ENCODE measurements at regions not wholly inside any gene's neighbourhood (a gene's known extent, or its start where the extent isn't known, plus 50 kb on each side); places are given as distances from the start of the nearest gene placed in this dataset.
A peak's percentile ranks its signal among the peaks of the same experiment; 100 is the strongest.
"Not testable (repeated sequence)": the region's sequence is repeated elsewhere in the genome, so short reads cannot be mapped to it uniquely, and the experiment has no call there.

DNA sequence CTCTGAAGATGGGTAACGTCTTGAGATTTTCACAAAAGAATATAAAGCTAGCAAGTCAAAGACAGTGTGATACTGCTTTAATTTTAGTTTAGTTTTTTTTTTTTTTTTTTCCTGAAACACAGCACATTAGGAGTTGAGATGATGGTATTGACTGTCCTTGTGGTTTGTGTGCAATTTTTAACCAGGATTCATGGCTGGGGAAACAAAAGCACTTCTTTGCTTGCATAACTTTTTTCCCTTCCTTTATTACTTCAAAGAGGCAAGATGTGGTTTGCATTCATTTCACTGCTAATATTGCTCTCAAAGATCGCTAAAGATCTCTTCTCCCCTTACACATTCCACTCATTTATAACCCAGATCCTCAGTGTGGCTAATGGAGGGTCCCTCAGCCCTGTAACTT, 157.1 kb upstream of the PZP start:
- DNase-seq (no peak), ATAC-seq (ENCODE audit: low read depth in 2 of 2) (no peak)

DNA sequence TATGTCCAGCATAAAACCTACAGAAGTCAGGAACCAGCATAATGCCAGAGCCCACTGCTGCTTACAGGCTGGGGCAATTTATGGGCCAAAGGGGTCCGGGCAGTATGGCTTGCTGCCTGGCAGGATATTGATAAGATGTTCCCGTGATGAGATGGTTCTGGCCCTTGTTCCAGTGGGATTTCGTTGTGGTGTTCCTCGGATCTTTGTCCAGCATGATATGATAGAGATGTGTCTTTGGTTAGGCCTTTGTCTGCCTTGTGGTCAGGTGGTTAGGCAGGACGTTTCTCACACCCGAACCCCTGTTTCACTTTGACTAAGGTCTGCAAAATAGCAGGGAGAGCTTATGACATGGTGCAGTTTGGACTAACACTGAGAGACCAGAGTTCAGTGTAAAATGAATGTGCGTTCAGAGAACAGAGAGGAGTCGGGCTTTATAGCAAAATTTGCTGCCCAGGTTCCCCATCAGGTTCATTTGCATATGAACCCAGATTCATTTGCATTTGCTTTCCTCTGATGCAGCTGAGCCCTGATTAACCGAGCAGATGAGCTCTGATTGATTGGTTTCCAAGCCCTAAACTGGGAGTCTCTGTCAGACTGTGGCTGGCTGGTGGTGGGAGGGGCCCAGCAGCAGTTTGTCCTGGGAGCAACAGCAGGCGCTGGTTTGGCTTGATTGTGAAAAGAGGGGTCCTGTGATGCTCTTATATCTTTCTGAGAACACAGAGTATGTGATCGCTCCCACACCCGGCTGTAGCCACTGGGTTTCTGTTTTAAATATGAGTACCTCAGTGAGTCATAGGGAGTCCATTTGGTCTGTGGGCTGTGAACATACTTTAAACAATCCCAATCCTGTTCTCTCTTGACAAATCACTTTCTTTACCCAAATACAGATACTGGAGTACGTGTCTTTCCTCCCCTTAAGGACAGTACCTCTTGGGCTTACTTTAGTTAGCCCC, 156.3 kb upstream of the PZP start:
- H3K9me3 Mint-ChIP-seq = no peaks in the 10 kb centered on the region
- no peaks in the 10 kb centered on the region for H3K36me3 Mint-ChIP-seq
- DNase-seq (peak; percentile 7), ATAC-seq (ENCODE audit: low read depth in 2 of 2) (peak; percentile 89 to 94)
- H3K4me1 Mint-ChIP-seq = peaks cover 14 to 18% (median 17%) of the 10 kb centered on the region in 3 donors
- H3K27me3 Mint-ChIP-seq = peaks cover 6 to 11% (median 7%) of the 10 kb centered on the region in 3 donors
- H3K27ac Mint-ChIP-seq = peak overlapping the region in 3 of 6 donors; percentile 12 to 47 (median 33)
- peak overlapping the region in 4 of 8 donors; percentile 2 to 71 (median 54) for H3K4me3 Mint-ChIP-seq

More for the DNA sequence above, 157.1 kb upstream of the PZP start:
- Mint-ChIP-seq H3K4me1 (peaks cover 14 to 18% (median 17%) of the 10 kb centered on the region in 3 donors), H3K4me3 (no peak overlapping the region), H3K27ac (peak overlapping the region in 2 of 6 donors; percentile 33 to 47), H3K27me3 (peaks cover 6 to 11% (median 7%) of the 10 kb centered on the region in 3 donors), H3K9me3 (no peaks in the 10 kb centered on the region), H3K36me3 (no peaks in the 10 kb centered on the region)

DNA sequence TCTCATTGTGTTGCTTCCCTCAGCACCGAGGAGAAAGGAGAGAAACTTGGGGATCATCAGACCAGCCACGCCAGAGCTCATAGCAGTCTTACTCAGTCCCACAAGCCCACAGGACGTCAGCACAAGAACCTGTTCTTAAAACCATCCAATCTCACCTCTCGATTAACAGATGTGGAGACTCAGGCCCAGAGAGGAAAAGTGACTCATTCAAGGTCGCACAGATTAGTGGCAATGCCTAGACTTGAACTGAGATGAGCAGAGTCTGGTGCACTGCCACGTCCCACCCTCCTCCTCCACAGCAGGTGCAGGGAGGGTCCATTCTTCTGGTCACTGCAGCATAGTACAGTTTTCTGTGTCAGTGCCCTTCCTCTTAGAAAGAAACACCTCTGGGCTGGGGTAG, 154.9 kb upstream of the PZP start:
- no peaks in the 10 kb centered on the region for H3K9me3 Mint-ChIP-seq
- DNase-seq = no peak
- H3K4me1 Mint-ChIP-seq = peaks cover 14 to 18% (median 17%) of the 10 kb centered on the region in 3 donors
- H3K27me3 Mint-ChIP-seq = peaks cover 6 to 11% (median 7%) of the 10 kb centered on the region in 3 donors
- no peaks in the 10 kb centered on the region for H3K36me3 Mint-ChIP-seq
- no peak overlapping the region for H3K4me3 Mint-ChIP-seq
- no peak for ATAC-seq (ENCODE audit: low read depth in 2 of 2)
- no peak overlapping the region for H3K27ac Mint-ChIP-seq

- H3K36me3 Mint-ChIP-seq = no peaks in the 10 kb centered on the region
- H3K27me3 Mint-ChIP-seq = peaks cover 6 to 11% (median 7%) of the 10 kb centered on the region in 3 donors
- peak overlapping the region in 1 of 6 donors; percentile 79 for H3K27ac Mint-ChIP-seq
- H3K4me1 Mint-ChIP-seq = peaks cover 14 to 18% (median 17%) of the 10 kb centered on the region in 3 donors
- no peak for ATAC-seq (ENCODE audit: low read depth in 2 of 2)
- H3K4me3 Mint-ChIP-seq = no peak overlapping the region
- H3K9me3 Mint-ChIP-seq = no peaks in the 10 kb centered on the region
- DNase-seq = no peak
These were observed 153.7 kb upstream of the PZP start for GRCh38 chr12:9361879-9362326.

DNA sequence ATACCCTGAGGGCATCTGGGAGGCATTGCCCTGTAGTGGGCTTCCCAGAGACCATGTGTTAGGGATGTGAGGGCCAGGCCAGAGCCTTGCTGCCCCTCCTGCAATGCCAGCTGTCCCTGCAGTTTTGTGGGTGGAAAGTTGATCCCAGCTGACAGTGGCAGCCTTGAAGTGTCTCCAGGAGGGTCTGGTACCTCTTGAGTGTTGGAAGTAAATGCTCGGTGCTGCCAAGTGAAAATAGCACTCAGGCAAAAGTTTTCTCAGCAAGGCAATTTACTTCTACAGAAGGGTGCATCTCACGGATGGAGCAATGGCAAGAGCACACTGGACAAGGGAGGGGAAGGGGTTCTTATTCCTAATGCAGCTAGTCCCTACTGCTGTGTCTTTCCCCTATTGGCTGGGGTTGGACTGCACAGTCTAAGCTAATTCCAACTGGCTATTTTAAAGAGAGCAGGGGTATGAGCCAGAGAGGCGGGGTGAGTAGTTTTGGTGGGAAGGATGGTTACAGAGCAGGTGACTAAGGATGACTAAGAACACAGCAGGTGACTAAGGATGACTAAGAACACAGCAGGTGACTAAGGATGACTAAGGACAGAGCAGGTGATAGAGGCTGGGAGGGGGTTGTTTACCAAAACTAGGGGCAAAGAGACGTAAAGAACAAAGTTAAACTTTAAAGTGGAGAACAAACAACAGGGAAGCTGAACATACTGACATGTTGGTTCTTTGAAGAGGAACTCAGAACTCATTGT, 146.0 kb upstream of the PZP start:
- peaks cover 13 to 20% of the 10 kb centered on the region in 2 donors for H3K36me3 Mint-ChIP-seq
- ATAC-seq (ENCODE audit: low read depth in 2 of 2); H3K27ac Mint-ChIP-seq; DNase-seq; H3K4me3 Mint-ChIP-seq; H3K4me1 Mint-ChIP-seq; H3K27me3 Mint-ChIP-seq: not testable (repeated sequence)
- peaks cover 9 to 43% (median 30%) of the 10 kb centered on the region in 7 donors for H3K9me3 Mint-ChIP-seq

DNA sequence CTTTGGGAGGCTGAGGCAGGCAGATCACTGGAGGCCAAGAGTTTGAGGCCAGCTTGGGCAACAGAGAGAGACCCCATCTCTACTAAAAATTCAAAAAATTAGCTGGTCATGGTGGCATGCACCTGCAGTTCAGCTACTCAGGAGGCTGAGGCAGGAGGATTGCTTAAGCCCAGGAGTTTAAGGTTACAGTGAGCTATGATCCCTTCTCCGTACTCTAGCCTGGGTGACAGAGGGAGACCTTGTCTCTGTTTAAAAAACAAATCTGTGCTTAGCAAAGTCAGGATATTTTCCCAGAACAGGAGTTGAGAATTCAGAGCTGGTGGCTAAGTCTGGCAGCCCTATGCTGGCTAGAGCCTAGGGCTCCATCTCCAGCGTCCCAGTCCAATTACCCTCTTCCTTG, 142.9 kb upstream of the PZP start:
- peaks cover 13 to 20% of the 10 kb centered on the region in 2 donors for H3K36me3 Mint-ChIP-seq
- peaks cover 0 to 4% (median 0%) of the 10 kb centered on the region in 3 donors for H3K27me3 Mint-ChIP-seq
- H3K4me1 Mint-ChIP-seq = no peaks in the 10 kb centered on the region
- no peak overlapping the region for H3K4me3 Mint-ChIP-seq
- ATAC-seq (ENCODE audit: low read depth in 2 of 2) (no peak), DNase-seq (no peak)
- H3K9me3 Mint-ChIP-seq = peaks cover 9 to 38% (median 30%) of the 10 kb centered on the region in 7 donors
- no peak overlapping the region for H3K27ac Mint-ChIP-seq

DNA sequence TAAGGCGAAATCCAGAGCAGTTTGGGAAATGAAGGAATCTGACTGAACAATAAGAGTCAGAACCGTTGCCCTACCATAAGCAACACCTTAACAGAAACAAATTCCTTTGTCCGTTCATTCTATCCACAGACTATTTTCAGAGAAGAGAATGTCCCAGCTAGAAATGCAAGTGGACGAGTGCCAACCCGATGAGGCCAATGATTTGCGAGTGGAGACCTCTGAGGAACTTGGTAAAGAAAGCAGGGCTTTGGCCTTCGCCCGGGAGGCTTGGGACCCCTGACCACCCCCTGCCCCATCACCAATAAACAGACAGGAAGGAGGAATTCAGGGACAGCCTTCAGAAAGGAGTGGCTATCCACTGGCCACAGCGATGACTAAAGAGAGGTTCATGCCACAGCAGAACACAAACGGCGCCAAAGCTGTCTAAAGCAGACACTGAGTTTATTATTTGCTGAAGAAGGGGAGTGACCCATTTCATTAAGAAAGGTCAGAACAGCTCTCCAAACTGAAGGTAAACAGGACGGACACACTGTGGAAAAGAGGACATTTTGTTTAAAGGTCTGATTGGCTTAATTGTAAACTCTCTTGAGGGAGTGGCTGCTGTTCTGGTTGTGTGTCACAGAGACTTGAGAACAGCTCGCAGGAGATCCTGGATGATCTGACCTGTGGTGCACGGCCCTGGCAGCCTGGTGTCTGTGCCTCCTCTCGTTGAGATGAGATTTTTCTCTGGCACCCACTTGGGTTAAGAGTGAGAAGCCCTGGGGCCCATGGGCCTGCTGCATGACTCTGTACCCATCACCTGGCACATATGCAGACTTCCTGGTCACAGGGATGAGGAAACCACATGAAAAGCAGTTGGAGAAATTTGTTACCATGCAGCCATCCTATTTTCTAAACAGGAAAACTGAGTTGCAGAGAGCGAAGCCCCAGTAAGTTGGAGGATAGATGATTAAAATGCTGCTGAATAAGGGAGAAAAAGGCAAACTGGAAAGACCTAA, 142.0 kb upstream of the PZP start:
- peaks cover 13 to 20% of the 10 kb centered on the region in 2 donors for H3K36me3 Mint-ChIP-seq
- peaks cover 9 to 33% (median 28%) of the 10 kb centered on the region in 7 donors for H3K9me3 Mint-ChIP-seq
- H3K27ac Mint-ChIP-seq = peak overlapping the region in 1 of 6 donors; percentile 19
- no peak for DNase-seq
- ATAC-seq (ENCODE audit: low read depth in 2 of 2) = no peak
- H3K4me1 Mint-ChIP-seq = no peaks in the 10 kb centered on the region
- H3K4me3 Mint-ChIP-seq = no peak overlapping the region
- H3K27me3 Mint-ChIP-seq = peaks cover 0 to 4% (median 0%) of the 10 kb centered on the region in 3 donors

GRCh38 chr12:9348906-9349518, 140.8 kb upstream of the PZP start:
- no peak overlapping the region for H3K4me3 Mint-ChIP-seq
- DNase-seq = no peak
- peaks cover 13 to 14% of the 10 kb centered on the region in 2 donors for H3K36me3 Mint-ChIP-seq
- peaks cover 0 to 4% (median 0%) of the 10 kb centered on the region in 3 donors for H3K27me3 Mint-ChIP-seq
- H3K4me1 Mint-ChIP-seq = no peaks in the 10 kb centered on the region
- no peak for ATAC-seq (ENCODE audit: low read depth in 2 of 2)
- peaks cover 5 to 23% (median 16%) of the 10 kb centered on the region in 7 donors for H3K9me3 Mint-ChIP-seq
- H3K27ac Mint-ChIP-seq = peak overlapping the region in 1 of 6 donors; percentile 61

DNA sequence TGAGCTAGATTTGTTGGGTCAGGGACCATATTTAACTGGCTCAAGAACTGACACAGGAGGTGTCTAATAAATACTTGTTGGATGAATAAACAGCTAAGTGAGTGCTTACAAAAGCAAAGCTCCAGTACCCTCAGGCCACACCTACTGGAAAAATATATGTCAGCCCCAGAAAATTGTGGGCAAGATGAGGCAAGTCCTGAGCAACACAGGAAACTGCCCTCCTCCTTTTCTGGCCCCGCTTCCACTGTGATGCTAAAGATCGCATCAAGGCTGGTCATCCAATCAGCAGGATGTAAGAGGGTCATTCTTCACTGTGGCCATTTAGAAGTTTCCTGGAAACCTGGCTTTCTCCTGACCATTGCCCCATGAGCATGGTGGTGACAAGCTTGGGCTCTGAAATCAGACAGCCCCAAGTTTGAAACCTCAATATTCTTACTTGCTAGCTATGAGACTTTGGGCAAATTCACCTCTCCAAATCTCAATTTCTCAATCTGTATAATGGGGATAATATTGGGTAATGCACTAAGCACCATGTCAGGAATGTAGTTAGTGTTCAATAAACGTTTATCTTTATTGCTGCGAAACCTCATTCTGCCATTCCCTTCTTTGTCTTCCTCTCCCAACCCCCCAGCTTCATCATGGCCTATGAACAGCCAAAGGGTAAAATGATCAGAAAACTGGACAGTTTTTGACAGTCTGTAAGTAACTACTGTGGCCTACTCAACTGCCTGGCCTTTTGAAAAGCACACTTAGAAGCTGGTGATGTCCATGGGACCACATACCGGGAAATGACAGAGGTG, 139.3 kb upstream of the PZP start:
- no peaks in the 10 kb centered on the region for H3K4me1 Mint-ChIP-seq
- ATAC-seq (ENCODE audit: low read depth in 2 of 2) = no peak
- no peak overlapping the region for H3K4me3 Mint-ChIP-seq
- no peak for DNase-seq
- peaks cover 0 to 4% (median 0%) of the 10 kb centered on the region in 3 donors for H3K27me3 Mint-ChIP-seq
- peaks cover 7 to 8% of the 10 kb centered on the region in 2 donors for H3K36me3 Mint-ChIP-seq
- H3K9me3 Mint-ChIP-seq = peaks cover 4 to 11% (median 6%) of the 10 kb centered on the region in 7 donors
- H3K27ac Mint-ChIP-seq = peak overlapping the region in 1 of 6 donors; percentile 46

DNA sequence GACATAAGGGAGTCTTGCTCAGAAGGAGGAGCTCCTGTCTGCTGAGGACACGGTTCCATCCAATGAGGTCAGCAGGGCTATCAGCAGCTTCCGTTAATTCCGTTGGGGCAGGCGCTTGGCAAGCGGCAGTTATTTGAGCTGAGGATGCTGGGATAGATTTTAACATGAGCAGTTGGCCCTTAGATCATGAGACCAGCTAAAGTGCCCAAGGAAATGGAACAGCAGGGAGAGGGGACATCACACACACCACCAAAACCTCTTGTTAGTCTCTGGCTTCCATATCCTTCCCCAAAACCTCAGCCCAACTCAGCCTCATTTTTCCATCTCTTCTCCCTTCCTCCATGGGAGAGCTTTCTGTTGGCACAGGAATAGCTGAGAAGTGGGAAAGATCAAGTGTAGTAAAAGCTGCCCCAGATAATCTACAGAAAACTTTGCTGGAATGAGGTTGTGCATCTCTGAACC, 138.7 kb upstream of the PZP start:
- H3K4me3 Mint-ChIP-seq = peak overlapping the region in 1 of 8 donors; percentile 64
- peak overlapping the region in 1 of 6 donors; percentile 46 for H3K27ac Mint-ChIP-seq
- ATAC-seq (ENCODE audit: low read depth in 2 of 2) (no peak), DNase-seq (no peak)
- no peaks in the 10 kb centered on the region for H3K4me1 Mint-ChIP-seq
- peaks cover 1 to 2% of the 10 kb centered on the region in 2 donors for H3K36me3 Mint-ChIP-seq
- H3K27me3 Mint-ChIP-seq = peaks cover 0 to 4% (median 0%) of the 10 kb centered on the region in 3 donors
- peaks cover 0 to 5% (median 2%) of the 10 kb centered on the region in 7 donors for H3K9me3 Mint-ChIP-seq

DNA sequence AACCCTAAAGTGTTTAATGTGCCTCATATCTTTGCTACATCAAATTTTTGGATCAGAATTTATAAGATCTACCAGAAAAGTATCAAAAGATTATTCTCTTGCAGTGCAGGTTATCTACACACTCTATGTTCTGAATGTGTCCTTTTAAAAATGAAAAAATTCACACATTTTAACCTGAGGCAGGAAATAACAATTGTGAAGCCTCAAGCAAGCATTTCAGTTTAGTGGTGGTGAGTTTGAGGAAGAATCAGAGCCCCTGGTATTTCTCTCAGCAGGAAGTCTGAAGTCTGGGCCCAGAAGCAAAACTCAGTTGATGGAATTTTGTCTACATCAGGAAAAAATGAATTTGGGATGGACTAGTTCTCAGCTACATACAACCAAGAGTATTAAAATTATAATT, 137.0 kb upstream of the PZP start:
- H3K27me3 Mint-ChIP-seq = peaks cover 0 to 4% (median 0%) of the 10 kb centered on the region in 3 donors
- no peaks in the 10 kb centered on the region for H3K36me3 Mint-ChIP-seq
- no peaks in the 10 kb centered on the region for H3K9me3 Mint-ChIP-seq
- DNase-seq = no peak
- peak overlapping the region in 1 of 6 donors; percentile 24 for H3K27ac Mint-ChIP-seq
- ATAC-seq (ENCODE audit: low read depth in 2 of 2) = no peak
- no peak overlapping the region for H3K4me3 Mint-ChIP-seq
- H3K4me1 Mint-ChIP-seq = no peaks in the 10 kb centered on the region
